ENCODE measurements at regions not wholly inside any gene's neighbourhood (a gene's known extent, or its start where the extent isn't known, plus 50 kb on each side); places are given as distances from the start of the nearest gene placed in this dataset.

- TF ChIP-seq POLR2A (IDR thresholded peaks at IDR 0.05) (no peak), CTCF (IDR thresholded peaks at IDR 0.05) (no peak)
These were observed 325.1 kb downstream of the SPATA31D1 start for GRCh38 chr9:82313697-82314096.
